Tibial nerve (tissue), 4 donors: ENCODE measurements at regions not wholly inside any gene's neighbourhood (a gene's known extent, or its start where the extent isn't known, plus 50 kb on each side); places are given as distances from the start of the nearest gene placed in this dataset.

Experiments
- DNase-seq, 2 donors: peaks; one replicate each; pipeline ENCODE4 v3.0.0-alpha.2; 2019; ENCODE audit warnings: low spot score in 2 of 2
- H3K27ac ChIP-seq, 4 donors: fragments of 200-600 bp; sonication (generic) in 3 of 4; one replicate each; pipeline ENCODE4 v1.5.1; 2017 to 2019; ENCODE audit warnings: mild to moderate bottlenecking in 1 of 4
- H3K27me3 ChIP-seq, 2 donors: fragments of 200-600 bp; sonication (generic) in 1 of 2; one replicate each; pipeline versions ENCODE4 v1.5.1 to v1.6.0; 2017 to 2019
- H3K36me3 ChIP-seq, 3 donors: fragments of 200-600 bp; sonication (generic); one replicate each; pipeline ENCODE4 v1.5.1; 2018 to 2019
- H3K4me1 ChIP-seq, 4 donors: fragments of 200-600 bp; sonication (generic) in 3 of 4; one replicate each; pipeline ENCODE4 v1.5.1; 2017 to 2019
- H3K4me3 ChIP-seq, 4 donors: fragments of 200-600 bp; sonication (generic) in 3 of 4; one replicate each; pipeline ENCODE4 v1.5.1; 2017 to 2019; ENCODE audit warnings: mild to moderate bottlenecking in 1 of 4, moderate library complexity in 1 of 4
- H3K9me3 ChIP-seq, 4 donors: fragments of 200-600 bp; sonication (generic) in 3 of 4; one replicate each; pipeline ENCODE4 v1.5.1; 2017 to 2019
- CTCF ChIP-seq, 5 experiments: fragments of 200-600 bp in 3 of 5; fragments of 450-650 bp in 2 of 5; sonication (generic) in 3 of 5; IDR thresholded peaks; one replicate each; pipeline ENCODE4 v1.5.1; 2016 to 2019; ENCODE audit warnings: antibody characterized with exemption in 5 of 5, mild to moderate bottlenecking in 3 of 5, moderate library complexity in 2 of 5
- EP300 ChIP-seq, 2 donors: sonication (generic); formaldehyde crosslinking; IDR thresholded peaks; one replicate each; pipeline ENCODE4 v1.6.1; 2017; ENCODE audit warnings: antibody characterized with exemption in 2 of 2, mild to moderate bottlenecking in 1 of 2
- POLR2A ChIP-seq, 2 donors: fragments of 450-650 bp; IDR thresholded peaks; one replicate each; pipeline ENCODE4 v1.6.1; 2017; ENCODE audit warnings: antibody characterized with exemption in 2 of 2, mild to moderate bottlenecking in 2 of 2, moderate library complexity in 2 of 2
- WGBS, 2 donors: methylation state at CpG; one replicate each; pipeline ENCODE4 v1.1.5; 2018; 5-methylcytosine and 5-hydroxymethylcytosine counted together

DNA sequence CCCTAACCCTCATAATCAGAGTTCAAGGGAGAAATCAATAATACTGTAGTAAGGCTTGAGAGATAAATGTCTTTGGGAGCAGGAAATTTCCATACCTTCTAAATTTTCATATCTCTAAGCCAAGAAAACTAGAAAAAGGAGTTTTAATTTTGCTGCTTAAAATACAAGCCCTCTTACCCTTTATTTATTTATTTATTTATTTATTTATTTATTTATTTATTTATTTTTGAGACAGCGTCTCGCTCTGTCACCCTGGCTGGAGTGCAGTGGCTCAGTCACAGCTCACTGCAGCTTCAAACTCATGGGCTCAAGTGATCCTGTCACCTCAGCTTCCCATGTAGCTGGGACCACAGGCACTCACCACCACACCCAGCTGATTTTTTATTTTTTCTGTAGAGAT, 69.0 kb upstream of the GNAO1 start:
- Histone ChIP-seq H3K4me1 (no peaks in the 10 kb centered on the region), H3K27me3 (no peaks in the 10 kb centered on the region), H3K4me3 (no peak overlapping the region), H3K9me3 (no peaks in the 10 kb centered on the region), H3K27ac (no peak overlapping the region), H3K36me3 (no peaks in the 10 kb centered on the region)
- DNase-seq, result no peak
- WGBS, 2 donors, result 89 to 95% methylated on average over 2 of the region's 2 CpGs
- TF ChIP-seq CTCF (IDR thresholded peaks at IDR 0.05), result no peak
- no peak for TF ChIP-seq POLR2A (IDR thresholded peaks at IDR 0.05)
- TF ChIP-seq EP300 (IDR thresholded peaks at IDR 0.05), result no peak

- Histone ChIP-seq H3K4me3 (no peak overlapping the region), H3K9me3 (no peaks in the 10 kb centered on the region), H3K4me1 (peaks cover 0 to 5% (median 0%) of the 10 kb centered on the region in 4 donors), H3K36me3 (no peaks in the 10 kb centered on the region), H3K27ac (no peak overlapping the region), H3K27me3 (no peaks in the 10 kb centered on the region)
- TF ChIP-seq CTCF (IDR thresholded peaks at IDR 0.05) (no peak), POLR2A (IDR thresholded peaks at IDR 0.05) (no peak), EP300 (IDR thresholded peaks at IDR 0.05) (no peak)
- no peak for DNase-seq
- 87 to 94% methylated on average over 2 of the region's 2 CpGs for WGBS, 2 donors
Observed at GRCh38 chr16:56121156-56121500, 70.2 kb upstream of the GNAO1 start.

GRCh38 chr16:56120447-56121155, 70.7 kb upstream of the GNAO1 start:
- no peak for DNase-seq
- Histone ChIP-seq H3K27me3 (no peaks in the 10 kb centered on the region), H3K4me3 (no peak overlapping the region), H3K4me1 (peaks cover 0 to 8% (median 0%) of the 10 kb centered on the region in 4 donors), H3K36me3 (no peaks in the 10 kb centered on the region), H3K9me3 (no peaks in the 10 kb centered on the region), H3K27ac (no peak overlapping the region)
- WGBS, 2 donors, result 69 to 75% methylated on average over 3 of the region's 3 CpGs
- TF ChIP-seq CTCF (IDR thresholded peaks at IDR 0.05) (no peak), POLR2A (IDR thresholded peaks at IDR 0.05) (no peak), EP300 (IDR thresholded peaks at IDR 0.05) (no peak)

DNA sequence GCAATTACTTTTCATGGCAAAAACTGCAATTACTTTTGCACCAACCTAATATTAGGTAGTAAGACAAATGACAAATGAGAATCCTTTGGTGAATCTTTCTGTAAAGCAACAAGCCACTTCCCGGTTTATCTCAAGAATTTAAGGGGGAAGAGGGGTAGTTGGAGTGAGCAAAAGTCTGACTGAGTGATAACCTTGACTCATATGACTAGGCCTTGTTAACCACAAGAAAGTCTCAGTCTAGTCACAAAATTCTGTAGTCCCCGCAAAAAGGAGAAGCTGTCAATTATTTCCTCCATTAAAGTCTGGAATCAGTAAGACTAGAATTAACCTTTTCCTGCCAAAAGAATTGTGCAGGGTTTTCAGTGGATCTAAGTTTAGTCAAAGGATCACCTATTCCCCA, 72.2 kb upstream of the GNAO1 start:
- H3K9me3 ChIP-seq, result no peaks in the 10 kb centered on the region
- no peak overlapping the region for H3K27ac ChIP-seq
- peaks cover 0 to 8% (median 0%) of the 10 kb centered on the region in 4 donors for H3K4me1 ChIP-seq
- WGBS, 2 donors, result 62 to 68% methylated on average over 2 of the region's 2 CpGs
- H3K4me3 ChIP-seq, result no peak overlapping the region
- DNase-seq, result no peak
- H3K27me3 ChIP-seq, result no peaks in the 10 kb centered on the region
- TF ChIP-seq POLR2A (IDR thresholded peaks at IDR 0.05) (no peak), CTCF (IDR thresholded peaks at IDR 0.05) (no peak), EP300 (IDR thresholded peaks at IDR 0.05) (no peak)
- no peaks in the 10 kb centered on the region for H3K36me3 ChIP-seq

GRCh38 chr16:56116577-56116964, 74.7 kb upstream of the GNAO1 start:
- no peak for DNase-seq
- H3K27me3 ChIP-seq, result no peaks in the 10 kb centered on the region
- no peaks in the 10 kb centered on the region for H3K9me3 ChIP-seq
- no peaks in the 10 kb centered on the region for H3K36me3 ChIP-seq
- no peak overlapping the region for H3K27ac ChIP-seq
- H3K4me1 ChIP-seq, result peaks cover 0 to 8% (median 0%) of the 10 kb centered on the region in 4 donors
- no peak overlapping the region for H3K4me3 ChIP-seq
- WGBS, 2 donors, result 37 to 45% methylated on average over 1 of the region's 1 CpG
- TF ChIP-seq CTCF (IDR thresholded peaks at IDR 0.05) (no peak), POLR2A (IDR thresholded peaks at IDR 0.05) (no peak), EP300 (IDR thresholded peaks at IDR 0.05) (no peak)
